ENCODE measurements at regions not wholly inside any gene's neighbourhood (a gene's known extent, or its start where the extent isn't known, plus 50 kb on each side); places are given as distances from the start of the nearest gene placed in this dataset.

DNA sequence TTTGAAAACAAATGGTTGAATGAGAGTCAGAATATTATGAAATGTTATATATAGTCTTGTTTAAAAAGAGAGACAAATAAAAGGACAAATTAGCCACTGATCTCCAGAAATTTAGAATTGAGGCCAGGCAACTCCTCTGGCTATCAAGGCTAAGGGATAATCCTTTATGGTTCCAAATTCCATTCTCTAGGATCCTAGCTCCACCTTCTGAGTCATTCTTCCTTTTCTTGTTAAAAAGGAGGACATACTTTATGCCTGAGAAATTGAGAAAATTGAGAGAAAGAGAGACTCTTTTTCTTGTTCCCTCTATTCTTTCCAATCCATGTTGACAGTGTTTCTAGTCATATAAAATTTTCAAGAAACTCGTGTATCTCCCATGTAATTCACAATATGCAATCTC, 1299.5 kb downstream of the FSTL5 start:
- Histone ChIP-seq H3K27me3 (no peaks in the 10 kb centered on the region), H3K4me1 (no peaks in the 10 kb centered on the region), H3K36me3 (no peaks in the 10 kb centered on the region), H3K27ac (no peak overlapping the region), H3K9me3 (no peaks in the 10 kb centered on the region), H3K4me3 (no peak overlapping the region)
- DNase-seq, result no peak
- WGBS, 2 donors, result 61 to 71% methylated on average over 1 of the region's 1 CpG
- ATAC-seq (ENCODE audit: low FRiP score in 2 of 2), result no peak
- TF ChIP-seq EP300 (IDR thresholded peaks at IDR 0.05), result no peak
- no peak for TF ChIP-seq POLR2AphosphoS5 (IDR thresholded peaks at IDR 0.05)
- TF ChIP-seq POLR2A (IDR thresholded peaks at IDR 0.05), result no peak
- no peak for TF ChIP-seq CTCF (IDR thresholded peaks at IDR 0.05)

- no peaks in the 10 kb centered on the region for H3K4me1 ChIP-seq
- ATAC-seq (ENCODE audit: low FRiP score in 2 of 2) (no peak), DNase-seq (no peak)
- no peaks in the 10 kb centered on the region for H3K27me3 ChIP-seq
- no peak overlapping the region for H3K4me3 ChIP-seq
- no peaks in the 10 kb centered on the region for H3K9me3 ChIP-seq
- TF ChIP-seq POLR2A (IDR thresholded peaks at IDR 0.05) (no peak), POLR2AphosphoS5 (IDR thresholded peaks at IDR 0.05) (no peak), CTCF (IDR thresholded peaks at IDR 0.05) (no peak)
- H3K27ac ChIP-seq, result no peak overlapping the region
- H3K36me3 ChIP-seq, result no peaks in the 10 kb centered on the region
Measured at GRCh38 chr4:160869899-160870298, 1293.9 kb downstream of the FSTL5 start.

DNA sequence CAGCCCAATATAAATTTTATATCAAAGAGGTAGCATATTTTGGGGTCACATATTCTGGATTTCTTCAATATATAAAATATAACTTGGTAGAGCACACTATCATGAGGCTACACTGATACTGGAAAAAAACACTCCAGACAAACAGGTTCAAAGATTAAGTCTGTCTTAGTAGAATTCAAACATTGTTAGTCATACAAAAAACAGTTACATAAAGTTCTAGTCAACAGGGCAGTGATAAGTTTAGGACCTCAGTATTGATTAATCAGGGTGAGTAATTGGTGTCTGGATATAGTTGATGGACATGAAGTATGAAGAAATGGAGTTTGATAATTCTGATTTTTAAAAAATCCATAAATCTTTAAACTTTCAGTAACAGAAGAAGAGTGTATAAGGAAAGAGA, 1291.3 kb downstream of the FSTL5 start:
- no peak for DNase-seq
- Histone ChIP-seq H3K4me3 (no peak overlapping the region), H3K36me3 (no peaks in the 10 kb centered on the region), H3K4me1 (no peaks in the 10 kb centered on the region), H3K27ac (no peak overlapping the region), H3K27me3 (no peaks in the 10 kb centered on the region), H3K9me3 (no peaks in the 10 kb centered on the region)
- TF ChIP-seq POLR2A (IDR thresholded peaks at IDR 0.05), result no peak
- no peak for TF ChIP-seq CTCF (IDR thresholded peaks at IDR 0.05)
- TF ChIP-seq EP300 (IDR thresholded peaks at IDR 0.05), result no peak
- no peak for TF ChIP-seq POLR2AphosphoS5 (IDR thresholded peaks at IDR 0.05)
- no peak for ATAC-seq (ENCODE audit: low FRiP score in 2 of 2)

DNA sequence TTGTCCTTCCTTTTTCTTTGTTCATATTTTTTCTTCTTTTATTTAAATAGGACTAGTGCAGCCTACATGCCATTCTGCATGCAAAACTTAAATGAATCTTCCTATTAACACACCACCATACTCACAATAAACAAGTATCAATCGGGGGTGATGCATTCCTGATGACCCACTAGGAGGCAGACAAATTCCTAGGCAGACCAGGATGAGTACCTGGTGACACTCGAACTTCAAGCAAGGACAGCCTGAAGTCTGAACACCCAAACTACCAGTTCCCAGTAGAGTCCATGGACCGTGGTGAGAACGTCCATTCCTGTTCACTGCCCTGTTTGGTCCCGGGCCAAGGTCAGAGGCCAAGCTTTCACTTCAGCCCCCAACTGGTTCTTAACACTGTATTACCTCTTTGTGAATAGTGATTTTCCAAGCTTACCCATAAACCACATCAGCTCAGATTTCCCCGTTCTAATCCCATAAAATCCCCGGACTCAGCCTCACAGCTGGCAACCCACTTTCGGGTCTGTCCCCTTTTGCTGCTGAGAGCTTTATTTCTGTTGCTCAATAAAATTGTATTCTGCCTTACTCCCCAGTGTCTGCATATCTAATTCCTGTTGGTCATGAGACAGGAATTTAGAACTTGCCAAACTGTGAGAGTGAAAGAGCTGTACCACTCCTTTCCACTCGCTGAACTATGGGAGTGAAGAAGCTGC, 1286.6 kb downstream of the FSTL5 start:
- no peak overlapping the region for H3K27ac ChIP-seq
- WGBS, 2 donors, result 75 to 84% methylated on average over 9 of the region's 9 CpGs
- H3K36me3 ChIP-seq, result no peaks in the 10 kb centered on the region
- no peaks in the 10 kb centered on the region for H3K4me1 ChIP-seq
- no peak for TF ChIP-seq EP300 (IDR thresholded peaks at IDR 0.05)
- TF ChIP-seq POLR2AphosphoS5 (IDR thresholded peaks at IDR 0.05), result no peak
- no peak for TF ChIP-seq CTCF (IDR thresholded peaks at IDR 0.05)
- TF ChIP-seq POLR2A (IDR thresholded peaks at IDR 0.05), result no peak
- no peaks in the 10 kb centered on the region for H3K27me3 ChIP-seq
- no peaks in the 10 kb centered on the region for H3K9me3 ChIP-seq
- no peak for ATAC-seq (ENCODE audit: low FRiP score in 2 of 2)
- H3K4me3 ChIP-seq, result no peak overlapping the region
- no peak for DNase-seq

- no peaks in the 10 kb centered on the region for H3K27me3 ChIP-seq
- WGBS, 2 donors, result 71 to 78% methylated on average over 5 of the region's 5 CpGs
- DNase-seq (no peak), ATAC-seq (ENCODE audit: low FRiP score in 2 of 2) (no peak)
- no peak overlapping the region for H3K4me3 ChIP-seq
- TF ChIP-seq CTCF (IDR thresholded peaks at IDR 0.05), result no peak
- TF ChIP-seq EP300 (IDR thresholded peaks at IDR 0.05), result no peak
- no peak for TF ChIP-seq POLR2AphosphoS5 (IDR thresholded peaks at IDR 0.05)
- no peak for TF ChIP-seq POLR2A (IDR thresholded peaks at IDR 0.05)
- H3K4me1 ChIP-seq, result no peaks in the 10 kb centered on the region
- H3K27ac ChIP-seq, result no peak overlapping the region
- no peaks in the 10 kb centered on the region for H3K36me3 ChIP-seq
- no peaks in the 10 kb centered on the region for H3K9me3 ChIP-seq
Measured at GRCh38 chr4:160880180-160880579, 1283.6 kb downstream of the FSTL5 start.

Measured in upper lobe of left lung (tissue), 6 donors.